ENCODE measurements at regions not wholly inside any gene's neighbourhood (a gene's known extent, or its start where the extent isn't known, plus 50 kb on each side); places are given as distances from the start of the nearest gene placed in this dataset.

GRCh38 chr20:7087803-7088202 is 320.3 kb downstream of the BMP2 start:
- Histone ChIP-seq H3K14ac (ENCODE audit: low read length) (no peak overlapping the region), H3K9ac (ENCODE audit: low read depth, low read length, poor library complexity) (no peak overlapping the region)

GRCh38 chr20:7090001-7090400 is 322.5 kb downstream of the BMP2 start:
- H4K8ac ChIP-seq (ENCODE audit: low read depth, low read length), result no peak overlapping the region
- no peak overlapping the region for H2BK12ac ChIP-seq (ENCODE audit: low read length)
- H2AFZ ChIP-seq (ENCODE audit: low read length), result no peak overlapping the region
- no peaks in the 10 kb centered on the region for H3K79me1 ChIP-seq (ENCODE audit: low read depth, low read length)
- no peak overlapping the region for H3K9ac ChIP-seq (ENCODE audit: low read depth, low read length, poor library complexity)
- no peaks in the 10 kb centered on the region for H3K36me3 ChIP-seq (replicated peaks in 1 of 2; ENCODE audit: control insufficient read depth in 2 of 2, insufficient read depth in 2 of 2, low read length in 2 of 2)
- no peak overlapping the region for H3K4ac ChIP-seq (ENCODE audit: low read length)
- H3K9me3 ChIP-seq (replicated peaks in 1 of 2; ENCODE audit: control insufficient read depth in 2 of 2, insufficient read depth in 1 of 2, low read depth in 1 of 2, low read length in 2 of 2), result no peaks in the 10 kb centered on the region
- no peak overlapping the region for H3K23ac ChIP-seq (ENCODE audit: low read depth, low read length, poor library complexity)
- no peak overlapping the region for H2AK5ac ChIP-seq (ENCODE audit: low read depth, low read length)
- H3K4me3 ChIP-seq (ENCODE audit: low read length in 2 of 2), result no peak overlapping the region
- H3K27ac ChIP-seq (replicated peaks; ENCODE audit: low read length), result no peak overlapping the region
- H3K18ac ChIP-seq (ENCODE audit: low read length), result no peak overlapping the region
- no peak overlapping the region for H2BK120ac ChIP-seq (ENCODE audit: low read depth, low read length)
- H3K4me2 ChIP-seq (ENCODE audit: insufficient read depth, low read length, poor library complexity, severe bottlenecking), result no peak overlapping the region
- no peaks in the 10 kb centered on the region for H3K4me1 ChIP-seq (ENCODE audit: control insufficient read depth in 2 of 2, insufficient read depth in 1 of 2, low read depth in 1 of 2, low read length in 2 of 2)
- no peaks in the 10 kb centered on the region for H3K27me3 ChIP-seq (ENCODE audit: control insufficient read depth in 3 of 3, insufficient read depth in 3 of 3, low read depth in 1 of 3, low read length in 3 of 3)
- H3K14ac ChIP-seq (ENCODE audit: low read length), result no peak overlapping the region
- no peak for DNase-seq (ENCODE audit: low spot score)
- H4K91ac ChIP-seq (ENCODE audit: low read depth, low read length, poor library complexity), result no peak overlapping the region
- H2BK5ac ChIP-seq (ENCODE audit: low read length), result no peak overlapping the region
- H2BK15ac ChIP-seq (ENCODE audit: low read length), result no peak overlapping the region

More at GRCh38 chr20:7087803-7088202, 320.3 kb downstream of the BMP2 start:
- Histone ChIP-seq H3K9me3 (replicated peaks in 1 of 2; ENCODE audit: control insufficient read depth in 2 of 2, insufficient read depth in 1 of 2, low read depth in 1 of 2, low read length in 2 of 2) (no peaks in the 10 kb centered on the region), H4K8ac (ENCODE audit: low read depth, low read length) (no peak overlapping the region), H2AFZ (ENCODE audit: low read length) (no peak overlapping the region), H3K4me2 (ENCODE audit: insufficient read depth, low read length, poor library complexity, severe bottlenecking) (no peak overlapping the region), H2AK5ac (ENCODE audit: low read depth, low read length) (no peak overlapping the region), H3K4me1 (ENCODE audit: control insufficient read depth in 2 of 2, insufficient read depth in 1 of 2, low read depth in 1 of 2, low read length in 2 of 2) (no peaks in the 10 kb centered on the region), H4K91ac (ENCODE audit: low read depth, low read length, poor library complexity) (no peak overlapping the region), H2BK120ac (ENCODE audit: low read depth, low read length) (no peak overlapping the region), H2BK5ac (ENCODE audit: low read length) (no peak overlapping the region), H3K27me3 (ENCODE audit: control insufficient read depth in 3 of 3, insufficient read depth in 3 of 3, low read depth in 1 of 3, low read length in 3 of 3) (no peaks in the 10 kb centered on the region), H3K18ac (ENCODE audit: low read length) (no peak overlapping the region), H3K79me1 (ENCODE audit: low read depth, low read length) (no peaks in the 10 kb centered on the region), H2BK12ac (ENCODE audit: low read length) (no peak overlapping the region), H3K4ac (ENCODE audit: low read length) (no peak overlapping the region), H3K36me3 (replicated peaks in 1 of 2; ENCODE audit: control insufficient read depth in 2 of 2, insufficient read depth in 2 of 2, low read length in 2 of 2) (no peaks in the 10 kb centered on the region), H3K23ac (ENCODE audit: low read depth, low read length, poor library complexity) (no peak overlapping the region), H2BK15ac (ENCODE audit: low read length) (no peak overlapping the region), H3K4me3 (ENCODE audit: low read length in 2 of 2) (no peak overlapping the region), H3K27ac (replicated peaks; ENCODE audit: low read length) (no peak overlapping the region)
- no CpG with 5 or more reads among the region's 1 CpG for WGBS, 2 donors (ENCODE audit: extremely low coverage in 2 of 2, insufficient read length in 2 of 2, insufficient replicate concordance in 1 of 2)
- no peak for DNase-seq (ENCODE audit: low spot score)

DNA sequence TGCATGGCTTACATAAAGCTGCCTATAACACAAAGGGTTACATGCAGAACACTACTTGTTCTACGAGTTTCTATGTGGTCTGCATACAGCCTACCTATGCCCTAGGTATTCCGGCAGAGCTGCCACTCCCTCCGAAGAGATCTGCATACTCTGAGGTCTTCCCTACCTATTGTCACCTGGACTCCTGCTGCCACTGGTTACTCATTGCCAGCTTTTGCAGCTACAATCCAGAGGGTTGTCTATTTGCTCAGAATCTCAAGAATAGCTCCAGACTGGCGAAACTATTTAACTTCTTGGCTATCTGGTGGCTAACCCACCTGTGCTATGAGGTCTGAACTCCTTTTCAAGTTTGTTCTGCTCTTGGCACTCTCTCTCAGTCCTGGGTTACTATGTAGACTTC is 323.3 kb downstream of the BMP2 start:
- no peak overlapping the region for H3K4ac ChIP-seq (ENCODE audit: low read length)
- no peak overlapping the region for H2BK12ac ChIP-seq (ENCODE audit: low read length)
- no peak overlapping the region for H3K14ac ChIP-seq (ENCODE audit: low read length)
- no peak overlapping the region for H4K8ac ChIP-seq (ENCODE audit: low read depth, low read length)
- H3K36me3 ChIP-seq (replicated peaks in 1 of 2; ENCODE audit: control insufficient read depth in 2 of 2, insufficient read depth in 2 of 2, low read length in 2 of 2), result no peaks in the 10 kb centered on the region
- no peaks in the 10 kb centered on the region for H3K9me3 ChIP-seq (replicated peaks in 1 of 2; ENCODE audit: control insufficient read depth in 2 of 2, insufficient read depth in 1 of 2, low read depth in 1 of 2, low read length in 2 of 2)
- no peak overlapping the region for H3K23ac ChIP-seq (ENCODE audit: low read depth, low read length, poor library complexity)
- H2BK120ac ChIP-seq (ENCODE audit: low read depth, low read length), result no peak overlapping the region
- no peak overlapping the region for H3K4me3 ChIP-seq (ENCODE audit: low read length in 2 of 2)
- H3K18ac ChIP-seq (ENCODE audit: low read length), result no peak overlapping the region
- H2AK5ac ChIP-seq (ENCODE audit: low read depth, low read length), result no peak overlapping the region
- no peak overlapping the region for H2BK5ac ChIP-seq (ENCODE audit: low read length)
- no peak for DNase-seq (ENCODE audit: low spot score)
- no peaks in the 10 kb centered on the region for H3K79me1 ChIP-seq (ENCODE audit: low read depth, low read length)
- no peak overlapping the region for H2AFZ ChIP-seq (ENCODE audit: low read length)
- no peak overlapping the region for H4K91ac ChIP-seq (ENCODE audit: low read depth, low read length, poor library complexity)
- H3K4me2 ChIP-seq (ENCODE audit: insufficient read depth, low read length, poor library complexity, severe bottlenecking), result no peak overlapping the region
- no peak overlapping the region for H3K9ac ChIP-seq (ENCODE audit: low read depth, low read length, poor library complexity)
- H2BK15ac ChIP-seq (ENCODE audit: low read length), result no peak overlapping the region
- H3K27me3 ChIP-seq (ENCODE audit: control insufficient read depth in 3 of 3, insufficient read depth in 3 of 3, low read depth in 1 of 3, low read length in 3 of 3), result no peaks in the 10 kb centered on the region
- no peaks in the 10 kb centered on the region for H3K4me1 ChIP-seq (ENCODE audit: control insufficient read depth in 2 of 2, insufficient read depth in 1 of 2, low read depth in 1 of 2, low read length in 2 of 2)
- no peak overlapping the region for H3K27ac ChIP-seq (replicated peaks; ENCODE audit: low read length)
- no CpG with 5 or more reads among the region's 4 CpGs for WGBS, 2 donors (ENCODE audit: extremely low coverage in 2 of 2, insufficient read length in 2 of 2, insufficient replicate concordance in 1 of 2)

GRCh38 chr20:7091655-7092054 is 324.2 kb downstream of the BMP2 start:
- H4K8ac ChIP-seq (ENCODE audit: low read depth, low read length), result no peak overlapping the region
- H3K23ac ChIP-seq (ENCODE audit: low read depth, low read length, poor library complexity), result no peak overlapping the region
- H2BK15ac ChIP-seq (ENCODE audit: low read length), result no peak overlapping the region
- H2BK120ac ChIP-seq (ENCODE audit: low read depth, low read length), result no peak overlapping the region
- H3K36me3 ChIP-seq (replicated peaks in 1 of 2; ENCODE audit: control insufficient read depth in 2 of 2, insufficient read depth in 2 of 2, low read length in 2 of 2), result no peaks in the 10 kb centered on the region
- no peak overlapping the region for H4K91ac ChIP-seq (ENCODE audit: low read depth, low read length, poor library complexity)
- H3K9me3 ChIP-seq (replicated peaks in 1 of 2; ENCODE audit: control insufficient read depth in 2 of 2, insufficient read depth in 1 of 2, low read depth in 1 of 2, low read length in 2 of 2), result no peaks in the 10 kb centered on the region
- H3K27me3 ChIP-seq (ENCODE audit: control insufficient read depth in 3 of 3, insufficient read depth in 3 of 3, low read depth in 1 of 3, low read length in 3 of 3), result no peaks in the 10 kb centered on the region
- no peak overlapping the region for H3K4me2 ChIP-seq (ENCODE audit: insufficient read depth, low read length, poor library complexity, severe bottlenecking)
- no peaks in the 10 kb centered on the region for H3K4me1 ChIP-seq (ENCODE audit: control insufficient read depth in 2 of 2, insufficient read depth in 1 of 2, low read depth in 1 of 2, low read length in 2 of 2)
- WGBS, 2 donors (ENCODE audit: extremely low coverage in 2 of 2, insufficient read length in 2 of 2, insufficient replicate concordance in 1 of 2), result no CpG with 5 or more reads among the region's 4 CpGs
- no peak overlapping the region for H3K4ac ChIP-seq (ENCODE audit: low read length)
- no peak overlapping the region for H3K14ac ChIP-seq (ENCODE audit: low read length)
- no peak for DNase-seq (ENCODE audit: low spot score)
- H3K79me1 ChIP-seq (ENCODE audit: low read depth, low read length), result no peaks in the 10 kb centered on the region
- H2AK5ac ChIP-seq (ENCODE audit: low read depth, low read length), result no peak overlapping the region
- no peak overlapping the region for H2BK12ac ChIP-seq (ENCODE audit: low read length)
- no peak overlapping the region for H2BK5ac ChIP-seq (ENCODE audit: low read length)
- no peak overlapping the region for H3K4me3 ChIP-seq (ENCODE audit: low read length in 2 of 2)
- no peak overlapping the region for H2AFZ ChIP-seq (ENCODE audit: low read length)
- H3K9ac ChIP-seq (ENCODE audit: low read depth, low read length, poor library complexity), result no peak overlapping the region
- no peak overlapping the region for H3K18ac ChIP-seq (ENCODE audit: low read length)
- H3K27ac ChIP-seq (replicated peaks; ENCODE audit: low read length), result no peak overlapping the region

Data from neuronal stem cell (in vitro differentiated cells).